CD14-positive monocyte (primary cell): ENCODE measurements at regions not wholly inside any gene's neighbourhood (a gene's known extent, or its start where the extent isn't known, plus 50 kb on each side); places are given as distances from the start of the nearest gene placed in this dataset.

ENCODE experiments used
- DNase-seq, 3 donors: peaks; one replicate each; pipeline ENCODE4 v3.0.0-alpha.2; 2011 to 2022
- H2AFZ ChIP-seq: 2 replicates; pipeline ENCODE4 v1.6.0; 2012; ENCODE audit warnings: mild to moderate bottlenecking, low read depth, low read length, inconsistent platforms; ENCODE audit not compliant: insufficient read depth, poor library complexity, severe bottlenecking
- H3K27ac ChIP-seq, 2 donors: 1 replicate in 1 of 2; 2 replicates in 1 of 2; pipeline ENCODE4 v1.5.1; 2012 to 2013; ENCODE audit warnings: low read length in 2 of 2, control low read depth in 1 of 2, inconsistent platforms in 1 of 2, low read depth in 1 of 2, mild to moderate bottlenecking in 1 of 2
- H3K27me3 ChIP-seq, 2 donors: one replicate each; pipeline versions ENCODE4 v1.6.0 to v1.6.1; 2011 to 2013; ENCODE audit warnings: low read length in 2 of 2; ENCODE audit not compliant: control insufficient read depth in 2 of 2, insufficient read depth in 2 of 2
- H3K36me3 ChIP-seq, 2 donors: replicated peaks in 1 of 2; 1 replicate in 1 of 2; 2 replicates in 1 of 2; pipeline versions ENCODE4 v1.5.1 to v1.6.1; 2012 to 2013; ENCODE audit warnings: low read length in 2 of 2, control low read depth in 1 of 2, inconsistent platforms in 1 of 2, mild to moderate bottlenecking in 1 of 2; ENCODE audit not compliant: insufficient read depth in 2 of 2, control insufficient read depth in 1 of 2
- H3K4me1 ChIP-seq, 2 donors: 1 replicate in 1 of 2; 2 replicates in 1 of 2; pipeline versions ENCODE4 v1.5.1 to v1.6.1; 2012 to 2013; ENCODE audit warnings: low read length in 2 of 2, control low read depth in 1 of 2, inconsistent platforms in 1 of 2, mild to moderate bottlenecking in 1 of 2, moderate library complexity in 1 of 2; ENCODE audit not compliant: insufficient read depth in 2 of 2, control insufficient read depth in 1 of 2
- H3K4me2 ChIP-seq: replicated peaks from 2 replicates; pipeline ENCODE3; 2012; ENCODE audit warnings: low read length, moderate library complexity, mild to moderate bottlenecking; ENCODE audit not compliant: poor library complexity, severe bottlenecking; ENCODE audit errors: extremely low read depth
- H3K4me3 ChIP-seq, 3 experiments: fragments of 200-600 bp in 1 of 3; sonication (generic) in 1 of 3; replicated peaks in 1 of 3; 1 replicate in 2 of 3; 2 replicates in 1 of 3; pipeline ENCODE4 v1.5.1; 2011 to 2013; ENCODE audit warnings: low read length in 3 of 3, mild to moderate bottlenecking in 3 of 3, control low read depth in 2 of 3, low read depth in 2 of 3, inconsistent platforms in 1 of 3, moderate library complexity in 1 of 3
- H3K79me2 ChIP-seq: 2 replicates; pipeline ENCODE4 v1.6.0; 2012; ENCODE audit warnings: mild to moderate bottlenecking, control low read depth, inconsistent platforms, low read length, moderate library complexity; ENCODE audit not compliant: insufficient read depth
- H3K9ac ChIP-seq: 2 replicates; pipeline ENCODE4 v1.6.0; 2017; ENCODE audit warnings: low read length, mild to moderate bottlenecking; ENCODE audit not compliant: insufficient read depth, poor library complexity, severe bottlenecking
- H3K9me3 ChIP-seq, 2 donors: replicated peaks in 1 of 2; 1 replicate in 1 of 2; 2 replicates in 1 of 2; pipeline versions ENCODE4 v1.5.1 to v1.6.1; 2012 to 2013; ENCODE audit warnings: low read length in 2 of 2, control low read depth in 1 of 2; ENCODE audit not compliant: control insufficient read depth in 1 of 2, insufficient read depth in 1 of 2
- H4K20me1 ChIP-seq: 2 replicates; pipeline ENCODE4 v1.6.0; 2012; ENCODE audit warnings: mild to moderate bottlenecking, low read length, control low read depth, moderate library complexity; ENCODE audit not compliant: insufficient read depth
- H3K27ac Mint-ChIP-seq, 7 donors: one replicate each; pipeline ENCODE4 v1.8.0; 2020; ENCODE audit warnings: mild to moderate bottlenecking in 7 of 7, mixed read lengths in 7 of 7, moderate library complexity in 6 of 7, inconsistent platforms in 2 of 7
- H3K27me3 Mint-ChIP-seq, 3 donors: one replicate each; pipeline ENCODE4 v1.8.0; 2021 to 2022; ENCODE audit warnings: low read depth in 3 of 3, mild to moderate bottlenecking in 3 of 3, mixed read lengths in 3 of 3, moderate library complexity in 3 of 3, inconsistent platforms in 1 of 3
- H3K36me3 Mint-ChIP-seq, 2 donors: one replicate each; pipeline ENCODE4 v1.8.0; 2020; ENCODE audit warnings: mixed read lengths in 2 of 2, inconsistent platforms in 1 of 2, mild to moderate bottlenecking in 1 of 2
- H3K4me1 Mint-ChIP-seq: one replicate; pipeline ENCODE4 v1.8.0; 2020; ENCODE audit warnings: mild to moderate bottlenecking, mixed read lengths
- H3K4me3 Mint-ChIP-seq, 2 donors: one replicate each; pipeline ENCODE4 v1.8.0; 2020; ENCODE audit warnings: mild to moderate bottlenecking in 2 of 2, mixed read lengths in 2 of 2, moderate library complexity in 1 of 2
- H3K9me3 Mint-ChIP-seq, 7 donors: one replicate each; pipeline ENCODE4 v1.8.0; 2020 to 2022; ENCODE audit warnings: mixed read lengths in 7 of 7, mild to moderate bottlenecking in 6 of 7, moderate library complexity in 6 of 7, inconsistent platforms in 2 of 7
- WGBS: methylation state at CpG from one replicate; pipeline ENCODE4 v1.1.5; 2013; ENCODE audit warnings: missing lambda C conversion rate; ENCODE audit not compliant: insufficient coverage; 5-methylcytosine and 5-hydroxymethylcytosine counted together
- intact Hi-C, 2 donors: fragments of 100-400 bp; cut with micrococcal nuclease; formaldehyde crosslinking; loops; one replicate each; pipeline versions ENCODE4 v1.15.0 to v1.15.1; 2023
- TF ChIP-seq, protein P1 (sequence below): fragments of 200-600 bp; IDR thresholded peaks from one replicate; pipeline ENCODE4 v1.8.0; 2022; ENCODE audit warnings: antibody characterized with exemption, mild to moderate bottlenecking

DNA sequence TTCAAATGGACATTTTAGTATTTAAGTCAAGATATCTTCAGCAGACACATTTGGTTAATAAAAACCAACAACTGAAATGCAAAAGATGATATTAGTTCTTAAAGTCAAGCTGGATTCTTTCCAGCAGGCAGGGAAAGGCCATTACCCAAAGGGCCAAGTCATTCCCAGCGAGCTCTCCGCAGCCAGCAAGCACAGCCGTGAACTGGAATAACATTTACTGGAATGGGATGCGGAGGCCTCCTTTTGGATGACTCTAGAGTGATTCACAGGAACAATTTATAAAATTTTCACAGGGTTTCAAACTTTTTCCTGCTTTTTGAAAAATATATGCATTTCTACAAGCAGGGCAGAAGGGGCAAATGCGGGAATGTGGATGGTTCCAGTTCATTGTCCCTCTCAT lies 76.6 kb upstream of the DAB2 start:
- Histone ChIP-seq H3K79me2 (no peaks in the 10 kb centered on the region), H3K4me2 (no peak overlapping the region), H3K4me3 (no peak overlapping the region), H3K27me3 (no peaks in the 10 kb centered on the region), H2AFZ (no peak overlapping the region), H3K9ac (no peak overlapping the region), H3K27ac (no peak overlapping the region), H3K4me1 (peaks cover 19 to 21% of the 10 kb centered on the region in 2 donors), H3K36me3 (no peaks in the 10 kb centered on the region), H4K20me1 (no peaks in the 10 kb centered on the region), H3K9me3 (no peaks in the 10 kb centered on the region)
- H3K4me3 Mint-ChIP-seq: no peak overlapping the region
- DNase-seq: no peak
- no peak overlapping the region for H3K27ac Mint-ChIP-seq
- intact Hi-C loops: loop anchor here in 1 of 2 donors (10.0 kb wide), 1 partner anchor 57 kb away; no protein-coding TSS in a partner anchor
- peaks cover 0 to 5% (median 3%) of the 10 kb centered on the region in 3 donors for H3K27me3 Mint-ChIP-seq
- no peaks in the 10 kb centered on the region for H3K36me3 Mint-ChIP-seq
- WGBS: 97% methylated on average over 3 of the region's 5 CpGs
- peaks cover 29% of the 10 kb centered on the region for H3K4me1 Mint-ChIP-seq
- H3K9me3 Mint-ChIP-seq: no peaks in the 10 kb centered on the region
- TF ChIP-seq, protein P1, sequence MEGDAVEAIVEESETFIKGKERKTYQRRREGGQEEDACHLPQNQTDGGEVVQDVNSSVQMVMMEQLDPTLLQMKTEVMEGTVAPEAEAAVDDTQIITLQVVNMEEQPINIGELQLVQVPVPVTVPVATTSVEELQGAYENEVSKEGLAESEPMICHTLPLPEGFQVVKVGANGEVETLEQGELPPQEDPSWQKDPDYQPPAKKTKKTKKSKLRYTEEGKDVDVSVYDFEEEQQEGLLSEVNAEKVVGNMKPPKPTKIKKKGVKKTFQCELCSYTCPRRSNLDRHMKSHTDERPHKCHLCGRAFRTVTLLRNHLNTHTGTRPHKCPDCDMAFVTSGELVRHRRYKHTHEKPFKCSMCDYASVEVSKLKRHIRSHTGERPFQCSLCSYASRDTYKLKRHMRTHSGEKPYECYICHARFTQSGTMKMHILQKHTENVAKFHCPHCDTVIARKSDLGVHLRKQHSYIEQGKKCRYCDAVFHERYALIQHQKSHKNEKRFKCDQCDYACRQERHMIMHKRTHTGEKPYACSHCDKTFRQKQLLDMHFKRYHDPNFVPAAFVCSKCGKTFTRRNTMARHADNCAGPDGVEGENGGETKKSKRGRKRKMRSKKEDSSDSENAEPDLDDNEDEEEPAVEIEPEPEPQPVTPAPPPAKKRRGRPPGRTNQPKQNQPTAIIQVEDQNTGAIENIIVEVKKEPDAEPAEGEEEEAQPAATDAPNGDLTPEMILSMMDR: no peak

DNA sequence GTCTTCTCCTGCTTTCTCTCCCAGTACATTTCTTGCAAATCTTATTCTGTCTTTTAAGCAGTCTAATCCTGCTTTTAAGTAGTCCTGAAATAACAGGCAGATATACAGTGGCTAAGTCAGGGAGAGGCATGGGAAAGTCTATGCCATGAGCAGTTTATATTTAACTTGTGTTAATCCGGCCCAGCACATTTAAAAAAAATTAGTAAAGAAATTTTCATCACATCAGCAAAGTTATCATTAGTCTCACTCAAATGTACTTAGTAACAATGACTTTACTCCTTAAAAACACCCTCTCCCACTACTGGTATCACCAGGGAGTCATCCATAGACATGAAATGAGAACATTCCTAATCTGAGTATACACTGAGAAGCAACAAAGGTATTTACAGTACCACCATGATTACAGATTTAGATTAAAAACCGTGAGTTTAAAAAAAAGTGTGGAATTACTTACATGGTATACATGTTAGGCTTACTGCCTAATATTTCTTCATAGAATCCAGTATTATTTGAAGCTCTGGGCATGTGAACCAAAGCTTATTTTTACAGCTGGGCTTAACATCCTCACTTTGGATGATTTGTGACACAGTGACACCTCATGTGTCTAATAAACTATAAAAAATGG lies 75.9 kb upstream of the DAB2 start:
- Mint-ChIP-seq H3K27me3 (peaks cover 0 to 5% (median 3%) of the 10 kb centered on the region in 3 donors), H3K27ac (no peak overlapping the region), H3K9me3 (no peaks in the 10 kb centered on the region), H3K4me3 (no peak overlapping the region), H3K36me3 (no peaks in the 10 kb centered on the region), H3K4me1 (peaks cover 29% of the 10 kb centered on the region)
- H3K9ac ChIP-seq: no peak overlapping the region
- no peak overlapping the region for H2AFZ ChIP-seq
- H3K4me3 ChIP-seq: no peak overlapping the region
- H3K27ac ChIP-seq: no peak overlapping the region
- no peaks in the 10 kb centered on the region for H3K9me3 ChIP-seq
- peaks cover 19 to 21% of the 10 kb centered on the region in 2 donors for H3K4me1 ChIP-seq
- H3K79me2 ChIP-seq: no peaks in the 10 kb centered on the region
- 100% methylated on average over 1 of the region's 2 CpGs for WGBS
- no peak overlapping the region for H3K4me2 ChIP-seq
- H3K27me3 ChIP-seq: no peaks in the 10 kb centered on the region
- intact Hi-C loops: loop anchor here in 1 of 2 donors (10.0 kb wide), 1 partner anchor 56 kb away; no protein-coding TSS in a partner anchor
- DNase-seq: no peak
- H4K20me1 ChIP-seq: no peaks in the 10 kb centered on the region
- H3K36me3 ChIP-seq: no peaks in the 10 kb centered on the region
- TF ChIP-seq, protein P1: no peak
